GM12873 (cell line): ENCODE measurements at regions not wholly inside any gene's neighbourhood (a gene's known extent, or its start where the extent isn't known, plus 50 kb on each side); places are given as distances from the start of the nearest gene placed in this dataset.

ENCODE experiments used
- TF ChIP-seq, protein P1 (sequence below): IDR thresholded peaks from 2 replicates; pipeline ENCODE4 v1.5.1; 2012; ENCODE audit warnings: low read depth, mild to moderate bottlenecking, moderate library complexity, low read length, control low read depth; ENCODE audit not compliant: insufficient read depth; ENCODE audit errors: missing control alignments

GRCh38 chr14:101250336-101250947 is 310.9 kb upstream of the DIO3 start:
- TF ChIP-seq, protein P1, sequence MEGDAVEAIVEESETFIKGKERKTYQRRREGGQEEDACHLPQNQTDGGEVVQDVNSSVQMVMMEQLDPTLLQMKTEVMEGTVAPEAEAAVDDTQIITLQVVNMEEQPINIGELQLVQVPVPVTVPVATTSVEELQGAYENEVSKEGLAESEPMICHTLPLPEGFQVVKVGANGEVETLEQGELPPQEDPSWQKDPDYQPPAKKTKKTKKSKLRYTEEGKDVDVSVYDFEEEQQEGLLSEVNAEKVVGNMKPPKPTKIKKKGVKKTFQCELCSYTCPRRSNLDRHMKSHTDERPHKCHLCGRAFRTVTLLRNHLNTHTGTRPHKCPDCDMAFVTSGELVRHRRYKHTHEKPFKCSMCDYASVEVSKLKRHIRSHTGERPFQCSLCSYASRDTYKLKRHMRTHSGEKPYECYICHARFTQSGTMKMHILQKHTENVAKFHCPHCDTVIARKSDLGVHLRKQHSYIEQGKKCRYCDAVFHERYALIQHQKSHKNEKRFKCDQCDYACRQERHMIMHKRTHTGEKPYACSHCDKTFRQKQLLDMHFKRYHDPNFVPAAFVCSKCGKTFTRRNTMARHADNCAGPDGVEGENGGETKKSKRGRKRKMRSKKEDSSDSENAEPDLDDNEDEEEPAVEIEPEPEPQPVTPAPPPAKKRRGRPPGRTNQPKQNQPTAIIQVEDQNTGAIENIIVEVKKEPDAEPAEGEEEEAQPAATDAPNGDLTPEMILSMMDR = no peak

- TF ChIP-seq, protein P1 = no peak
Observed at GRCh38 chr14:101250948-101251811, 310.1 kb upstream of the DIO3 start.

DNA sequence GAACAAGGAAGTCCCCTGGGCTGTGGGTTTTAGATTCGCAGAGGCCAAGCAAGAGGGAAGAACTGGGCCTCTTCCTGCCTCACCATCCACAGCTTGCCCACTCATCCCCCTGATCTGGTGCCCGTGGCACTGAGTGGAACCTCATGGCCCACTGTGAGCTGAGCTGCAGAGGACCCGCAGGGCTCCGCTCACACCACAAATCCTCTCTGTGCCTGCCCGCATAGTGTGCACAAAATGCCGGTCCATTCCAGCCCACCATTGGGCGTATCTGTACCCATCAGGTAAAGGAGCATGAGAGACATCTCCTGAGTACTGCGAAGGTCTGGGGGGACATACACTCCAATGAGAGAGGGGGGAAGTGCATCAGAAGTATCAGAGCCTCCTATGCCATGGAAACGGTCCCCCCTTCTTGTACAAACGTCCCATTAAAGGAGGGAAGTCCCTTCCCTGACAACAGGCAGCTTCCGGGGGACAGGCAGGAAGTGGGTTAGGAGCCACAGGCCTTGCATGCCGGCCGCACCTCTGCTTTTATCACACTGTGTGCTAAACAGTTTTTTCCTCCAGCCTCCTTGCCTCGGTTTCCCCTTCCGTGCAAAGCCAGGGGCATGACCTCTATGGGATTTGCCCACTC is 309.4 kb upstream of the DIO3 start:
- TF ChIP-seq, protein P1 = no peak

GRCh38 chr14:101252443-101253214 is 308.7 kb upstream of the DIO3 start:
- TF ChIP-seq, protein P1 = no peak

GRCh38 chr14:101253948-101254347 is 307.3 kb upstream of the DIO3 start:
- TF ChIP-seq, protein P1 = no peak

- TF ChIP-seq, protein P1 = no peak
Observed at GRCh38 chr14:101254805-101255764, 306.2 kb upstream of the DIO3 start.
